Lung (tissue), 11 donors: ENCODE measurements at regions not wholly inside any gene's neighbourhood (a gene's known extent, or its start where the extent isn't known, plus 50 kb on each side); places are given as distances from the start of the nearest gene placed in this dataset.

Experiments used
- ATAC-seq: fragments of 200-7000 bp; cut with Tn5 transposase; one replicate; pipeline ENCODE4 v1.9.1; 2020; ENCODE audit warnings: moderate number of reproducible peaks; ENCODE audit not compliant: insufficient read depth, low FRiP score
- DNase-seq, 3 donors: peaks; one replicate each; pipeline ENCODE4 v3.0.0-alpha.2; 2013 to 2017
- H3K27ac ChIP-seq, 2 donors: one replicate each; pipeline ENCODE4 v1.5.1; 2013; ENCODE audit warnings: mild to moderate bottlenecking in 2 of 2, moderate library complexity in 2 of 2, control low read depth in 1 of 2, inconsistent platforms in 1 of 2, low read depth in 1 of 2, low read length in 1 of 2
- H3K27me3 ChIP-seq, 3 donors: one replicate each; pipeline ENCODE4 v1.5.1; 2013; ENCODE audit warnings: low read length in 2 of 3; ENCODE audit not compliant: control insufficient read depth in 3 of 3, insufficient read depth in 3 of 3
- H3K36me3 ChIP-seq, 4 donors: one replicate each; pipeline ENCODE4 v1.5.1; 2013; ENCODE audit warnings: low read length in 4 of 4, mild to moderate bottlenecking in 1 of 4, moderate library complexity in 1 of 4; ENCODE audit not compliant: control insufficient read depth in 4 of 4, insufficient read depth in 4 of 4
- H3K4me1 ChIP-seq, 5 donors: one replicate each; pipeline ENCODE4 v1.5.1; 2013; ENCODE audit warnings: low read length in 5 of 5, mild to moderate bottlenecking in 2 of 5, moderate library complexity in 1 of 5; ENCODE audit not compliant: control insufficient read depth in 5 of 5, insufficient read depth in 5 of 5
- H3K4me3 ChIP-seq: one replicate; pipeline ENCODE4 v1.5.1; 2013; ENCODE audit warnings: mild to moderate bottlenecking, control low read depth, moderate library complexity
- H3K9ac ChIP-seq, 2 donors: one replicate each; pipeline ENCODE4 v1.5.1; 2013; ENCODE audit warnings: low read length in 2 of 2, control low read depth in 1 of 2; ENCODE audit not compliant: insufficient read depth in 1 of 2
- H3K9me3 ChIP-seq, 4 donors: one replicate each; pipeline ENCODE4 v1.5.1; 2013; ENCODE audit warnings: low read length in 3 of 4, mild to moderate bottlenecking in 1 of 4, moderate library complexity in 1 of 4; ENCODE audit not compliant: control insufficient read depth in 4 of 4, insufficient read depth in 3 of 4
- WGBS, 2 donors: extraction: QIAGEN DNeasy Blood & Tissue Kit; methylation state at CpG; one replicate each; pipeline ENCODE4 v1.1.7; 2013; 5-methylcytosine and 5-hydroxymethylcytosine counted together
- TF ChIP-seq, protein P1 (sequence below): IDR thresholded peaks from 2 replicates; pipeline ENCODE4 v1.5.1; 2012; ENCODE audit warnings: mild to moderate bottlenecking; ENCODE audit errors: control extremely low read depth, extremely low read depth
- donor health status: control.
- donor health status: control.
- donor health status: Bipolar disorder and iron deficiency.
- donor health status: healthy.
- donor health status: DM: yes; HTN: yes; CAD: no.

- Histone ChIP-seq H3K9ac (no peak overlapping the region), H3K4me1 (peaks cover 0 to 6% (median 0%) of the 10 kb centered on the region in 5 donors), H3K9me3 (no peaks in the 10 kb centered on the region), H3K27ac (no peak overlapping the region), H3K36me3 (no peaks in the 10 kb centered on the region), H3K4me3 (no peak overlapping the region), H3K27me3 (peaks cover 0 to under 1% (median 0%) of the 10 kb centered on the region in 3 donors)
- DNase-seq (no peak), ATAC-seq (no peak)
- TF ChIP-seq, protein P1, sequence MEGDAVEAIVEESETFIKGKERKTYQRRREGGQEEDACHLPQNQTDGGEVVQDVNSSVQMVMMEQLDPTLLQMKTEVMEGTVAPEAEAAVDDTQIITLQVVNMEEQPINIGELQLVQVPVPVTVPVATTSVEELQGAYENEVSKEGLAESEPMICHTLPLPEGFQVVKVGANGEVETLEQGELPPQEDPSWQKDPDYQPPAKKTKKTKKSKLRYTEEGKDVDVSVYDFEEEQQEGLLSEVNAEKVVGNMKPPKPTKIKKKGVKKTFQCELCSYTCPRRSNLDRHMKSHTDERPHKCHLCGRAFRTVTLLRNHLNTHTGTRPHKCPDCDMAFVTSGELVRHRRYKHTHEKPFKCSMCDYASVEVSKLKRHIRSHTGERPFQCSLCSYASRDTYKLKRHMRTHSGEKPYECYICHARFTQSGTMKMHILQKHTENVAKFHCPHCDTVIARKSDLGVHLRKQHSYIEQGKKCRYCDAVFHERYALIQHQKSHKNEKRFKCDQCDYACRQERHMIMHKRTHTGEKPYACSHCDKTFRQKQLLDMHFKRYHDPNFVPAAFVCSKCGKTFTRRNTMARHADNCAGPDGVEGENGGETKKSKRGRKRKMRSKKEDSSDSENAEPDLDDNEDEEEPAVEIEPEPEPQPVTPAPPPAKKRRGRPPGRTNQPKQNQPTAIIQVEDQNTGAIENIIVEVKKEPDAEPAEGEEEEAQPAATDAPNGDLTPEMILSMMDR = no peak
- WGBS, 2 donors = 87 to 88% methylated on average over 4 of the region's 4 CpGs
These were observed 219.5 kb downstream of the URB2 start for GRCh38 chr1:229845410-229846138.

GRCh38 chr1:229846351-229846750, 220.3 kb downstream of the URB2 start:
- Histone ChIP-seq H3K27ac (no peak overlapping the region), H3K4me3 (no peak overlapping the region), H3K9ac (no peak overlapping the region), H3K27me3 (no peaks in the 10 kb centered on the region), H3K9me3 (no peaks in the 10 kb centered on the region), H3K36me3 (no peaks in the 10 kb centered on the region), H3K4me1 (peaks cover 0 to 6% (median 0%) of the 10 kb centered on the region in 5 donors)
- 89 to 94% methylated on average over 5 of the region's 5 CpGs for WGBS, 2 donors
- DNase-seq = no peak
- no peak for ATAC-seq
- TF ChIP-seq, protein P1 = no peak

GRCh38 chr1:229848752-229849677, 218.0 kb upstream of the GALNT2 start:
- ATAC-seq (no peak), DNase-seq (peak; percentile 21 to 71 (median 50))
- Histone ChIP-seq H3K27ac (no peak overlapping the region), H3K9ac (no peak overlapping the region), H3K36me3 (no peaks in the 10 kb centered on the region), H3K4me1 (peaks cover 0 to 6% (median 0%) of the 10 kb centered on the region in 5 donors), H3K4me3 (no peak overlapping the region), H3K9me3 (no peaks in the 10 kb centered on the region), H3K27me3 (no peaks in the 10 kb centered on the region)
- TF ChIP-seq, protein P1 = peak; percentile 1
- whole genome bisulfite sequencing, 2 donors = 62 to 77% methylated on average over 9 of the region's 9 CpGs
